K562 (cell line): ENCODE measurements at regions not wholly inside any gene's neighbourhood (a gene's known extent, or its start where the extent isn't known, plus 50 kb on each side); places are given as distances from the start of the nearest gene placed in this dataset.
A peak's percentile ranks its signal among the peaks of the same experiment; 100 is the strongest.

Experiments used
- ATF2 ChIP-seq: sonication (generic); formaldehyde crosslinking; IDR thresholded peaks from 2 replicates; pipeline ENCODE4 v1.8.1; 2022; ENCODE audit warnings: missing genetic modification reagents
- EGR1 ChIP-seq: fragments of 450-650 bp; conservative IDR thresholded peaks from 2 replicates; pipeline ENCODE4 v1.6.1; 2017; ENCODE audit warnings: mild to moderate bottlenecking
- ETV6 ChIP-seq, 3 experiments: fragments of 150-350 bp in 1 of 3; sonication (generic) in 1 of 3; formaldehyde crosslinking in 1 of 3; IDR thresholded peaks; 2 replicates each; pipeline versions ENCODE4 v1.6.1 to v1.8.0; 2014 to 2022; ENCODE audit warnings: borderline replicate concordance in 2 of 3, low read depth in 2 of 3, antibody characterized with exemption in 1 of 3, low read length in 1 of 3, mild to moderate bottlenecking in 1 of 3, missing genetic modification reagents in 1 of 3
- FOXK1 ChIP-seq: sonication (generic); formaldehyde crosslinking; IDR thresholded peaks from 2 replicates; pipeline ENCODE4 v1.8.0; 2022; ENCODE audit warnings: missing genetic modification reagents, mild to moderate bottlenecking, borderline replicate concordance
- MTA1 ChIP-seq: fragments of 450-650 bp; IDR thresholded peaks from 2 replicates; pipeline ENCODE4 v1.6.1; 2017; ENCODE audit warnings: borderline replicate concordance
- MTF1 ChIP-seq: fragments of 250-450 bp; sonication (Bioruptor Pico); IDR thresholded peaks from 2 replicates; pipeline ENCODE4 v1.9.0; 2021; ENCODE audit warnings: moderate library complexity, mild to moderate bottlenecking, inconsistent platforms, borderline replicate concordance
- MYC ChIP-seq, 2 experiments: fragments of 250-450 bp in 1 of 2; sonication (Bioruptor Pico) in 1 of 2; IDR thresholded peaks; 2 replicates each; pipeline versions ENCODE4 v1.5.1 to v1.6.1; 2012 to 2021; ENCODE audit warnings: low read depth in 2 of 2, borderline replicate concordance in 1 of 2, improper control_type of control experiment in 1 of 2, low read length in 1 of 2, mild to moderate bottlenecking in 1 of 2, moderate library complexity in 1 of 2
- NBN ChIP-seq: fragments of 450-650 bp; IDR thresholded peaks from 2 replicates; pipeline ENCODE4 v1.6.1; 2016; ENCODE audit warnings: low read depth, mild to moderate bottlenecking
- SMAD3 ChIP-seq: fragments of 450-650 bp; formaldehyde crosslinking; conservative IDR thresholded peaks from 2 replicates; pipeline ENCODE4 v1.4.0; 2020; ENCODE audit warnings: mild to moderate bottlenecking
- SMARCB1 ChIP-seq: IDR thresholded peaks from 2 replicates; pipeline ENCODE4 v1.6.1; 2011; ENCODE audit warnings: improper control_type of control experiment, low read depth; ENCODE audit not compliant: insufficient read length
- SUPT5H ChIP-seq: fragments of 450-650 bp; IDR thresholded peaks from 2 replicates; pipeline ENCODE4 v1.6.1; 2016
- ZKSCAN3 ChIP-seq: fragments of 250-450 bp; sonication (Bioruptor Pico); IDR thresholded peaks from 2 replicates; pipeline ENCODE4 v1.4.0; 2020
- ZNF41 ChIP-seq: fragments of 250-450 bp; sonication (Bioruptor Pico); conservative IDR thresholded peaks from 2 replicates; pipeline ENCODE4 v1.4.0; 2020; ENCODE audit warnings: mild to moderate bottlenecking
- ZNF592 ChIP-seq: fragments of 450-650 bp; IDR thresholded peaks from 2 replicates; pipeline ENCODE4 v1.6.1; 2017; ENCODE audit warnings: antibody characterized with exemption, mild to moderate bottlenecking

- TF ChIP-seq ZKSCAN3 (CRISPR knock-in tag) (no peak), FOXK1 (no peak), ETV6 (IDR thresholded peaks at IDR 0.05; ENCODE audit: borderline replicate concordance in 1 of 2, low read depth in 2 of 2, low read length in 1 of 2) (no peak), ETV6 (CRISPR knock-in tag; IDR thresholded peaks at IDR 0.05; ENCODE audit: borderline replicate concordance) (no peak), ZNF592 (0 out of 2 replicates have a peak, but pooled peaks have one; percentile 30), ZNF41 (no peak), SUPT5H (no peak), SMARCB1 (no peak), MYC (IDR thresholded peaks at IDR 0.05; ENCODE audit: low read depth, low read length) (no peak), MYC (CRISPR knock-in tag; IDR thresholded peaks at IDR 0.05; ENCODE audit: borderline replicate concordance, low read depth) (no peak), MTA1 (no peak), SMAD3 (CRISPR knock-in tag) (no peak), MTF1 (CRISPR knock-in tag) (no peak), ATF2 (CRISPR knock-in tag) (no peak), NBN (peak; percentile 66; the same call in 1 of the 2 replicates), EGR1 (no peak; the same call in 1 of the 2 replicates)
Observed at GRCh38 chr10:91103384-91104192, 116.9 kb upstream of the PCGF5 start (continued).
